IMR-90 (cell line): ENCODE measurements at regions not wholly inside any gene's neighbourhood (a gene's known extent, or its start where the extent isn't known, plus 50 kb on each side); places are given as distances from the start of the nearest gene placed in this dataset.
"Not testable (repeated sequence)": the region's sequence is repeated elsewhere in the genome, so short reads cannot be mapped to it uniquely, and the experiment has no call there.

Source experiments
- ATAC-seq: fragments of 200-7000 bp; cut with Tn5 transposase; 2 replicates; pipeline ENCODE4 v1.9.1; 2020; ENCODE audit warnings: low read depth, mild to moderate bottlenecking, moderate library complexity
- BruUV-seq: library from RNA; stranded (reverse); fragments of 400-500 nt; replicated peaks from 2 replicates; lab custom pipeline; 2021; lab: Mats Ljungman, UMichigan
- CTCF ChIA-PET: fragments of 300-600 bp; formaldehyde crosslinking; extraction: SDS; loops from one replicate; lab custom pipeline; 2021; ENCODE audit warnings: antibody characterized with exemption; lab: Yijun Ruan, JAX
- POLR2A ChIA-PET: fragments of 300-600 bp; sonication (Branson Sonifier 250); formaldehyde crosslinking; loops from one replicate; lab custom pipeline; 2022; ENCODE audit warnings: antibody characterized with exemption; ENCODE audit not compliant: unreplicated experiment; lab: Charles Lee
- DNase-seq: peaks from one replicate; pipeline ENCODE4 v3.0.0; 2013
- H2AFZ ChIP-seq: replicated peaks from 2 replicates; pipeline ENCODE3; 2013; ENCODE audit warnings: low read length, mild to moderate bottlenecking; ENCODE audit not compliant: poor library complexity
- H2AK5ac ChIP-seq: 2 replicates; pipeline ENCODE4 v1.6.1; 2013; ENCODE audit warnings: low read depth, low read length, inconsistent platforms
- H2AK9ac ChIP-seq: replicated peaks from 2 replicates; pipeline ENCODE3; 2013; ENCODE audit warnings: mild to moderate bottlenecking, low read depth, low read length, moderate library complexity; ENCODE audit not compliant: poor library complexity
- H2BK120ac ChIP-seq: 2 replicates; pipeline ENCODE4 v1.6.1; 2013; ENCODE audit warnings: low read depth, low read length, inconsistent platforms
- H2BK15ac ChIP-seq: 3 replicates; pipeline ENCODE4 v1.6.1; 2013; ENCODE audit warnings: low read depth, low read length, inconsistent platforms
- H2BK20ac ChIP-seq: 2 replicates; pipeline ENCODE4 v1.6.1; 2013; ENCODE audit warnings: low read depth, mild to moderate bottlenecking, inconsistent platforms, low read length, moderate library complexity
- H2BK5ac ChIP-seq: 2 replicates; pipeline ENCODE4 v1.6.1; 2013; ENCODE audit warnings: mild to moderate bottlenecking, low read depth, low read length, inconsistent platforms; ENCODE audit not compliant: poor library complexity, severe bottlenecking
- H3K14ac ChIP-seq: replicated peaks from 2 replicates; pipeline ENCODE4 v1.6.1; 2013; ENCODE audit warnings: low read depth, low read length, inconsistent platforms
- H3K18ac ChIP-seq: 2 replicates; pipeline ENCODE4 v1.6.1; 2013; ENCODE audit warnings: low read depth, low read length, control low read depth
- H3K23ac ChIP-seq: 2 replicates; pipeline ENCODE4 v1.6.1; 2013; ENCODE audit warnings: low read depth, low read length, inconsistent platforms
- H3K27ac ChIP-seq: 2 replicates; pipeline ENCODE4 v1.5.1; 2013; ENCODE audit warnings: mild to moderate bottlenecking, control low read depth, low read length; ENCODE audit not compliant: insufficient read depth
- H3K27me3 ChIP-seq: 2 replicates; pipeline ENCODE4 v1.6.1; 2013; ENCODE audit warnings: low read length; ENCODE audit not compliant: control insufficient read depth, insufficient read depth
- H3K36me3 ChIP-seq: 2 replicates; pipeline ENCODE4 v1.6.1; 2013; ENCODE audit warnings: low read length, mixed read lengths; ENCODE audit not compliant: control insufficient read depth, insufficient read depth
- H3K4ac ChIP-seq: 2 replicates; pipeline ENCODE4 v1.6.1; 2013; ENCODE audit warnings: low read depth, low read length, inconsistent platforms
- H3K4me1 ChIP-seq: 2 replicates; pipeline ENCODE4 v1.6.1; 2013; ENCODE audit warnings: low read length, mixed read lengths; ENCODE audit not compliant: control insufficient read depth, insufficient read depth
- H3K4me2 ChIP-seq: 2 replicates; pipeline ENCODE4 v1.6.1; 2013; ENCODE audit warnings: low read depth, mild to moderate bottlenecking, control low read depth, low read length, moderate library complexity
- H3K4me3 ChIP-seq: 2 replicates; pipeline ENCODE4 v1.5.1; 2013; ENCODE audit warnings: low read depth, mild to moderate bottlenecking, control low read depth, low read length, moderate library complexity; ENCODE audit not compliant: insufficient read depth
- H3K56ac ChIP-seq: 2 replicates; pipeline ENCODE4 v1.6.1; 2013; ENCODE audit warnings: low read length, inconsistent platforms; ENCODE audit not compliant: insufficient read depth; ENCODE audit errors: extremely low read depth
- H3K79me1 ChIP-seq, 2 experiments: 2 replicates each; pipeline ENCODE4 v1.6.1; 2013; ENCODE audit warnings: low read length in 2 of 2, inconsistent platforms in 1 of 2, low read depth in 1 of 2
- H3K9ac ChIP-seq: 2 replicates; pipeline ENCODE4 v1.6.1; 2013; ENCODE audit warnings: low read depth, low read length, control low read depth
- H3K9me1 ChIP-seq: 2 replicates; pipeline ENCODE4 v1.6.1; 2013; ENCODE audit warnings: low read length, inconsistent platforms; ENCODE audit not compliant: insufficient read depth
- H3K9me3 ChIP-seq: 2 replicates; pipeline ENCODE4 v1.6.1; 2013; ENCODE audit warnings: low read length; ENCODE audit not compliant: control insufficient read depth, insufficient read depth
- H4K20me1 ChIP-seq: 2 replicates; pipeline ENCODE4 v1.6.1; 2013; ENCODE audit warnings: low read length, inconsistent platforms; ENCODE audit not compliant: insufficient read depth
- H4K5ac ChIP-seq: 2 replicates; pipeline ENCODE4 v1.6.1; 2013; ENCODE audit warnings: mild to moderate bottlenecking, low read depth, low read length, control low read depth
- H4K8ac ChIP-seq, 2 experiments: 2 replicates each; pipeline ENCODE4 v1.6.1; 2013; ENCODE audit warnings: low read depth in 2 of 2, low read length in 2 of 2, control low read depth in 1 of 2, inconsistent platforms in 1 of 2
- H4K91ac ChIP-seq: 2 replicates; pipeline ENCODE4 v1.6.1; 2013; ENCODE audit warnings: low read depth, low read length, inconsistent platforms; ENCODE audit not compliant: insufficient read depth
- WGBS, 2 experiments: methylation state at CpG; one replicate each; pipeline versions ENCODE4 v1.1.5 to v1.1.7; 2013; ENCODE audit warnings: missing lambda C conversion rate in 2 of 2; ENCODE audit not compliant: insufficient read length in 1 of 2; ENCODE audit errors: extremely low coverage in 2 of 2; 5-methylcytosine and 5-hydroxymethylcytosine counted together
- dilution Hi-C: fragments of 300-500 bp; cut with HindIII; formaldehyde crosslinking; loops from one replicate; pipeline ENCODE4 v1.14.3; 2018; ENCODE audit warnings: low sequenced_read_pairs; ENCODE audit not compliant: unreplicated experiment
- in situ Hi-C: fragments of 300-500 bp; cut with MboI; formaldehyde crosslinking; loops from 3 replicates; pipeline ENCODE4 v1.14.3; 2019; ENCODE audit warnings: low sequenced_read_pairs, inconsistent platforms, mixed read lengths
- intact Hi-C: fragments of 100-400 bp; cut with micrococcal nuclease; formaldehyde crosslinking; loops from 2 replicates; pipeline ENCODE4 v1.10.0; 2022

- dilution Hi-C loops, DNase-seq, H3K27ac ChIP-seq, H4K8ac ChIP-seq, H2BK5ac ChIP-seq, H3K36me3 ChIP-seq, H3K9ac ChIP-seq, H4K5ac ChIP-seq, H3K79me1 ChIP-seq, H2BK15ac ChIP-seq, H2AK5ac ChIP-seq, H2BK20ac ChIP-seq, CTCF ChIA-PET, H3K56ac ChIP-seq, H3K18ac ChIP-seq, H2AK9ac ChIP-seq, H4K20me1 ChIP-seq, H3K4me2 ChIP-seq, H3K4me3 ChIP-seq, H2AFZ ChIP-seq, in situ Hi-C loops, H3K27me3 ChIP-seq, ATAC-seq, H2BK120ac ChIP-seq, H3K4me1 ChIP-seq, intact Hi-C loops, POLR2A ChIA-PET, H3K9me1 ChIP-seq, H3K4ac ChIP-seq, H4K91ac ChIP-seq, H3K14ac ChIP-seq, H3K23ac ChIP-seq, BruUV-seq, H3K9me3 ChIP-seq: not testable (repeated sequence)
- WGBS, 2 experiments, result no CpG with 5 or more reads among the region's 3 CpGs
Observed at GRCh38 chrX:113373421-113373820, 532.8 kb upstream of the AMOT start.
